Activated naive CD8-positive, alpha-beta T cell (primary cell): ENCODE measurements at regions not wholly inside any gene's neighbourhood (a gene's known extent, or its start where the extent isn't known, plus 50 kb on each side); places are given as distances from the start of the nearest gene placed in this dataset.

Experiments
- H3K27ac Mint-ChIP-seq: one replicate; pipeline ENCODE4 v1.8.0; 2021; ENCODE audit warnings: mixed read lengths
- H3K27me3 Mint-ChIP-seq: one replicate; pipeline ENCODE4 v1.8.0; 2021; ENCODE audit warnings: mixed read lengths
- H3K36me3 Mint-ChIP-seq: one replicate; pipeline ENCODE4 v1.8.0; 2021; ENCODE audit warnings: mixed read lengths
- H3K4me1 Mint-ChIP-seq: one replicate; pipeline ENCODE4 v1.8.0; 2021; ENCODE audit warnings: low read depth, mixed read lengths
- H3K4me3 Mint-ChIP-seq: one replicate; pipeline ENCODE4 v1.8.0; 2021; ENCODE audit warnings: mild to moderate bottlenecking, mixed read lengths
- H3K9me3 Mint-ChIP-seq: one replicate; pipeline ENCODE4 v1.8.0; 2021; ENCODE audit warnings: low read depth, mixed read lengths

DNA sequence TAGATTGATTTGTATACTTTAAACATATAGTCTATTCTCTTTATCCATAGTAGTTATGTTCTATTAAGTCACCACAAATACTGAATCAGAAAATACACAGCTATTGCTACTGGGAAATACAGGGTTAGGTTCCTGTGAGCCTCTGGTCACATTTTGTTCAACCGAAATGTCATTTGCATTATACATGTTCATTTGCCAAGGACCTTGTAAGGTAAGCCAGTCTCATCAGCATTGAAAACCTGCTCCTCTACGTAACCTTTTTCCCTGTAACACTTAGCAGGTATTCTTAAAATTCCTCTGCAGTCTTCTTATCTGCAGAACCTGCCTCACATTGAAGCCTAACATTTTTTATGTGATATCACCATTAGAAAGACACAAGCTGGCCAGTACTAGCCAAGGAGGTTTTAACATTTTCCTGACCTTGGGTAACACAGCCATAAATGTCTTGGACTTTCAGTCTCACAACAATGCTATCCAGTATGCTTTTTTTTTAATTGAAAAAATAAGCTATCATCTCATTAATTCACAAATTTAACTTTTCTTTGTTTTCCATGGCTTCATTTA lies 765.7 kb upstream of the IGFBP7 start:
- no peaks in the 10 kb centered on the region for H3K36me3 Mint-ChIP-seq
- no peak overlapping the region for H3K27ac Mint-ChIP-seq
- H3K4me1 Mint-ChIP-seq: no peaks in the 10 kb centered on the region
- peaks cover 15% of the 10 kb centered on the region for H3K9me3 Mint-ChIP-seq
- H3K27me3 Mint-ChIP-seq: no peaks in the 10 kb centered on the region
- H3K4me3 Mint-ChIP-seq: no peak overlapping the region

DNA sequence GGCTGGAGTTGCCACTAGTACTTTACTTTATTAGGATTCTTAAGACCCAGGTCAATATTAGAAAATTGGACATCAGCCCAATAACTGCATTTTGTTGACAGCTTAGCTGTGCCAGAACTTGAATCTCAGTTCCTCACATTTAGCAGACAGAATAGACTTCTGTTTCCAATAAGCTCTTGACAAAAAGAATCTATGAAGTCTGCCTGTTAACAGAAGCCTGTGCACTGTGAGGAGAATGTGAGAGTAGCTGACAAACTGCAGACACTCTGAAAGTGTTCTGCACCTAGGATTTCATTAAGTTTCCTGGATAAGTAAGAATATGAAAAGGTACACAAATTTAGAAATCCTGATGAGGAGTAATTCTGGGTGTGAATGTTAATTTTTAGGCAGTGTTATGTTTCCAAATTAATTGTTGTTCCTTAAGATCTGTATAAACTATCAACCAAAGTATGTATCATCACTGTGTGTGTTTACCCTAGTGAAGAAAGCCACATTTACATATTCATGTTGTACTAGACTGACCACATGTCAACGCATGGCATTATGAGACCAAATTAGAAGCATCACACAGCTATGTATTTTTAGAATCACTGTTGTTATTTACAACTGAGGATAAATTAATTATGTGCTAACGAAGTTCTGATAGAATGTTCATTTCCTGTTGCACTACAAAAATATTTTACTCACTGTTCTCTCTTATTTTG lies 756.4 kb upstream of the IGFBP7 start:
- Mint-ChIP-seq H3K27me3 (no peaks in the 10 kb centered on the region), H3K4me3 (no peak overlapping the region), H3K27ac (no peak overlapping the region), H3K4me1 (no peaks in the 10 kb centered on the region), H3K9me3 (no peaks in the 10 kb centered on the region), H3K36me3 (no peaks in the 10 kb centered on the region)

DNA sequence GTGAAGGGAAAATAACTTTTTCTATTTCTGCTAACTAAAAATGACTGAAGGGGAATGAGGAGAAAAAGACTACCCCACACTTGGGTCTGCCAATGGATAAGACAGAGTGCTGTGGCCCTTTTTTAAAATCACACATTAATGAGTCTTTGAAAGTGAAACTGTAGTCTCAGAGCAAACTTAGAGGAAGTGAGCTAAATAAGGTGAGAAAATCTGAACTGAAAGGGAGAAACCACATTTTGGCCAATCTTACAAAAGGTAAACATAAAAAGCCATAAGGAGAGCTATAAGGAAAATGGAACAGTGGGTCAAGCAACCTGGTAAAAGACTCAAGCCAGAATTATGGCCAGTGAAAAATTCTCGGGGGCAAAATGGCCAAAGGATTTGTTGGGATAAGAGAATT lies 755.1 kb upstream of the IGFBP7 start:
- Mint-ChIP-seq H3K4me3 (no peak overlapping the region), H3K36me3 (no peaks in the 10 kb centered on the region), H3K27me3 (no peaks in the 10 kb centered on the region)

DNA sequence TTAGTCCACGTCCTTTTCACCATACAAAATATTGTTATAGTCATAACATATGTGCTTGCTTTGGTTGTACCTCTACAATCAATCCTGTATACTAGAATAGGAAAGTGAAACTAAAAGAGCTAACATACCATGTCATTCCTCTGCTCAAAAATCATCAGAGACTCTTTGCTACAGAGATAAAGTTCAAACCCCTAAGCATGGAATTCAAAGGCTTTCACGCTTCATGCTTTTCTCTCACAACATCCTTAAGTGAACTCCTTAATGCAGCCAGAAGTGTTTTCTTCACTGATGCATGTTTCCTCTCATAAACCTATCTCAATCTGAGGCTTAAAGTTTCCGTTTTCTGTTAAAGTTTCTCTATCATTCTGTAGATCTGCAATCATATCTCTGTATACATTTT lies 744.6 kb upstream of the IGFBP7 start:
- Mint-ChIP-seq H3K27ac (no peak overlapping the region), H3K4me1 (no peaks in the 10 kb centered on the region), H3K9me3 (no peaks in the 10 kb centered on the region), H3K36me3 (no peaks in the 10 kb centered on the region), H3K4me3 (no peak overlapping the region), H3K27me3 (no peaks in the 10 kb centered on the region)

More for the DNA sequence above, 755.1 kb upstream of the IGFBP7 start:
- H3K4me1 Mint-ChIP-seq: no peaks in the 10 kb centered on the region
- H3K9me3 Mint-ChIP-seq: no peaks in the 10 kb centered on the region
- H3K27ac Mint-ChIP-seq: no peak overlapping the region

DNA sequence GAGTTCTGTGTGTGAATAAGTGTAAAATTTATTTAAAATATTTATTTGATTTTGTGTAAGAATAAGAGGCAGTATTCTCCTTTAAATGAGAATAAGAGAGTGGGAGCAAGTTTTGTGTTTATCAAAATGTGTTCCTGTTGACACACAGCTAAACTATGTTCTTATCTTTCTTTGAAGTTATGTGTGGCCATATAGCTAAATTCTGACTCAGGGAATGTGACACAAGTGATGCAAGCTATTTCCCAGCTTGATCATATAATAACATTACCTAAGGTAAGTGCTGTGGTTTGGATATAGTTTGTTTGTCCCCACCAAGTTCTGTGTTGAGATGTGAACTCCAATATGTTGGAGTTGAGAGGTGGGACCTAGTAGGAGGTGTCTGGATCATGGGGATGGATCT lies 740.0 kb upstream of the IGFBP7 start:
- Mint-ChIP-seq H3K36me3 (no peaks in the 10 kb centered on the region), H3K27ac (no peak overlapping the region), H3K4me1 (no peaks in the 10 kb centered on the region), H3K9me3 (peaks cover 6% of the 10 kb centered on the region), H3K4me3 (no peak overlapping the region), H3K27me3 (no peaks in the 10 kb centered on the region)

DNA sequence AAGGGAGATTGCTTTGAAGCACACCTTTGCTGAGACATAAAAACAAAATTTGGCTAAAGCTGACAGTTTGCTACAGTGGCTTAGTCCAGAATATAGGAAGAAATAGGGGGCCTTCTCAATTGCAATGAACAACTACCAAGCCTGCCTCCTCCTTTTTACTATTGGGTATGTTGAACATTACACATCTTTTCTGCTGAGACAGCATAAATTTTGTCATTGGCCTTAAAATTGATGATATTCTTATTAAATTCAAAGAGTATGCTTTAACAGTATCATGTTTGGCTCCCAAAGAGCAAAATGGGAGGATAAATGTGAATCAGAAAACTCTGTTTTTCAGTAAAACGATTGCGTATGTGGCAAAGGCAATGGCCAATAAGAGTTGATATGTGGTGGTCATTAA lies 721.9 kb upstream of the IGFBP7 start:
- no peak overlapping the region for H3K4me3 Mint-ChIP-seq
- no peaks in the 10 kb centered on the region for H3K27me3 Mint-ChIP-seq
- no peaks in the 10 kb centered on the region for H3K4me1 Mint-ChIP-seq
- no peak overlapping the region for H3K27ac Mint-ChIP-seq
- no peaks in the 10 kb centered on the region for H3K9me3 Mint-ChIP-seq
- no peaks in the 10 kb centered on the region for H3K36me3 Mint-ChIP-seq

DNA sequence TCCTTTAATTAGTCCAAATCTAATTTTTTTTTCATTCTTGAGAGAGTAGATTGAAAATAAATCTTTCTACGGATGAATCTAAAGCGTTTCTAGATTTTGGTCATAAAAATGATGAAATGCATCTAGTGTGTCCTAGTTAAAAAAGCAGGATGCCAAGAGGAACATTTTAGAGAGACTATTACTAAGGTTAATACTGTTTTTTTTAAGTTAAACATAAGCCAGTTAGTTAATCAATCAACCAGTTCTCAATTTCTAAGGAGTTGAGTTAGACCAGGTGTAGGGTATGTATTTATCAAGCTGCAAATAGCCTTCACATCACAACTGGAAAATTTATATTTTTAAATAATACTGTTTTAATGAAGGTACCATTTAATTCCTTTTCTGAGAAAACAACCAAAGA lies 679.5 kb upstream of the IGFBP7 start:
- Mint-ChIP-seq H3K36me3 (no peaks in the 10 kb centered on the region), H3K4me1 (no peaks in the 10 kb centered on the region), H3K27ac (no peak overlapping the region), H3K4me3 (no peak overlapping the region), H3K9me3 (no peaks in the 10 kb centered on the region), H3K27me3 (no peaks in the 10 kb centered on the region)

DNA sequence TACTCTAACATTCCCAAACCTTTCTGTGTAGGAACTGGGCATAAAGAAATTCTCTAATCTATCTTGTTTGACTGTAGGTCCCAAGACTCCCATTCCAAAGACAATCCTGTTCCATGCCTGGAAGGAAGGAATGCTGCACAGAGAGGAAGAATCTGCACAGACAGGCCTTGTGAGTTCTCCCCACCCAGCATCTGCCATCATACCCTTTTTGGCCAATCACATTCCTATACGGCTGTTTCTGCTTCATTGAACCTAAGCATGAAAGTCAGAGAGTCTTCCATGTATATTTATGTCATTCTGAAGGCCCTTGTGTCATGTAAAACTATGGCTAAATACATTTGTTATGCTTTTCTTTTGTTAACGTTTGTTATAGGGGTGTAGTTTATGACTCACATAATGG lies 667.7 kb upstream of the IGFBP7 start:
- Mint-ChIP-seq H3K27ac (no peak overlapping the region), H3K27me3 (no peaks in the 10 kb centered on the region), H3K4me1 (no peaks in the 10 kb centered on the region), H3K36me3 (no peaks in the 10 kb centered on the region), H3K9me3 (peaks cover 25% of the 10 kb centered on the region), H3K4me3 (no peak overlapping the region)

DNA sequence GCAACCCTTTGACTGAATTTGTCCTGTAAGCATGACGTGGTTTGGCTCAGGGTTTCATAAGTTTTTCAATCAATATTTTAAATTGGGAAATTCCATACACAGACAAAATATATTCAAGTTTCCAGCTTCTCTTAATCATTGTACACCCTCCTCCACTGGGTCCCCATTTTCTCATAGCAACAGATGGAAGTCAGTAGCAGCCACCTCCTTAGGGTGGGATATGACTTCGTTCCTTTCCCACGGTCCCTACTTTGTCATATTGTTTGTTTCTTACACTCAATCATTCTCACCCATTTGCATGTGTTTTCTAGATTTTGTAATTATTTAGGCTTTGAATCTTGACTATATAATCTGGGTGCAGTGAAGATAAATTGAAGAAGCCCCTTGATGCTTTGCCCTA lies 664.5 kb upstream of the IGFBP7 start:
- Mint-ChIP-seq H3K4me3 (no peak overlapping the region), H3K9me3 (peaks cover 10% of the 10 kb centered on the region), H3K36me3 (no peaks in the 10 kb centered on the region), H3K4me1 (no peaks in the 10 kb centered on the region), H3K27ac (no peak overlapping the region), H3K27me3 (no peaks in the 10 kb centered on the region)

DNA sequence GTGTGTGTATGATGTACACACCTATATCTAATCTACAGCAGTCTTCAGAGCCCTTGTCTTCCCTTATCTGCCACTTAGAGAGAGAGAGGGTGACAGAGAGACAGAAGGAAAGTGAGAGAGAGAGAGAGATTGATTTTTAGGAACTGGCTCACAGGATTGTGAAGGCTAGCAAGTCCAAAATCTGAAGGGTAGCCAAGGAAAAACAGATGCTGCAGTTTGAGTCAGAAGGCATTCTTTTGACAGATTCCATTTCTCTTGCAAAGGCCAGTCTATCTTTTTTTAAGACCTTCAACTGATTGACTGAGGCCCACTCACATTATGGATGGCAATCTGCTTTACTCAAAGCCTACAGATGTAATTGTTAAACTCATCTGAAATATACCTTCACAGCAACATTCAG lies 664.0 kb upstream of the IGFBP7 start:
- no peak overlapping the region for H3K27ac Mint-ChIP-seq
- no peaks in the 10 kb centered on the region for H3K36me3 Mint-ChIP-seq
- no peak overlapping the region for H3K4me3 Mint-ChIP-seq
- H3K9me3 Mint-ChIP-seq: peaks cover 9% of the 10 kb centered on the region
- no peaks in the 10 kb centered on the region for H3K4me1 Mint-ChIP-seq
- H3K27me3 Mint-ChIP-seq: no peaks in the 10 kb centered on the region

DNA sequence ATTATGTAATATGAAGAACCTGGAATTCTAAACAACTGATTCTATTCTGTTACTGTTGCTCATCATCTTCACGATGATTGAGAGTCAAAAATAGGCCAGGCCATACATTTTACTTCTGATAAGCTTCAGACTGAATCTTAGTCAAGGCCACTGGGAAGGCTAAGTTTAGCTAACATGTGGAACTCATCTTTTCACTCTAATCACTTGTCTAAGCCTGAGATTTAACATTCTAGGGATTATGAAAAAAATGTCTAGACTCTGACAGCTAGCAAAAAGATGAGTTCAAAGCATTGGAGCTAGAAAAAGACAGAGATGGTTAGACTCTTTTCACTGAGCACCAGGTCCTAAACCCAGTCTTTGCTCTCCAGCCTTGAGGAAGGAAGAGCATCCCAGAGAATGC lies 656.2 kb upstream of the IGFBP7 start:
- no peak overlapping the region for H3K27ac Mint-ChIP-seq
- H3K27me3 Mint-ChIP-seq: no peaks in the 10 kb centered on the region
- H3K36me3 Mint-ChIP-seq: no peaks in the 10 kb centered on the region
- no peaks in the 10 kb centered on the region for H3K4me1 Mint-ChIP-seq
- H3K9me3 Mint-ChIP-seq: peaks cover 4% of the 10 kb centered on the region
- H3K4me3 Mint-ChIP-seq: no peak overlapping the region

DNA sequence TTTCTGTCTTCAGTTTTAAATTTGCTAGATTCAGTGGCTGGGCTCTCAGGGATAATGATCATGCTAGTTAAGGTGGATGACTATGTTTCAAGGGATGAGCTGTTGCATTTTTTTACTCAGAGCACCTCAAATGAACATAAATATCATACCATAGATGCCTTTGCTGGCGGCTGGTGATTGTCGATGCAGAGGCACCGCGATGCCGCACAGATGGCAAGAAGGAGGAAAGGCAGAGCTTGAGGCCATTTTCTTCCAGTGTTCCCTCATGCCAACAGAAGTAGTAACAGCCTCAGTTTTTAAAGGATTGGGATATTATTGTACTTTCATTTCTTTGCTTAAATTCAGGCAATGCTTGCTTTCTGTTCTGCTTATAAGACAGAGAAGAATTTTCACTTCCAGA lies 654.7 kb upstream of the IGFBP7 start:
- H3K27ac Mint-ChIP-seq: no peak overlapping the region
- H3K4me1 Mint-ChIP-seq: no peaks in the 10 kb centered on the region
- no peaks in the 10 kb centered on the region for H3K27me3 Mint-ChIP-seq
- H3K36me3 Mint-ChIP-seq: no peaks in the 10 kb centered on the region
- H3K9me3 Mint-ChIP-seq: peaks cover 4% of the 10 kb centered on the region
- no peak overlapping the region for H3K4me3 Mint-ChIP-seq

DNA sequence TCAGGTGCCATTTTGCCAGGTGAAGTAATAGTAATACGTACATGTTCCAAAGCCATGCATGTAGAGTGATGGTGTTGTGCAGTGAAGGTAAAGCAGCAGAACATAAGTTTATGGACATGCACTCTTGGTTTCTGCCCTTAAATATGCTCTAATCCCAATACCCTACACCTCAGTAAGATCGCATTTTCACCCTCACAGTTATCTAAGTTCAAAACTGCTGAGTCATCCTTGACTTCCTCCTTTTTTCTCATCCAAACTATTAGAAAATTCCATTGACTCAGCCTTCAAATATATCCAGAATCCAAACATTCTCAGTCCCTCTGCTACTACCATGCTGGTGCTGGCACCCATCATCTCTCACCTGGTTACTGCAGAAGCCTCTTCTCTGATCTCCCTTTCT lies 652.9 kb upstream of the IGFBP7 start:
- Mint-ChIP-seq H3K4me3 (no peak overlapping the region), H3K27ac (no peak overlapping the region), H3K27me3 (no peaks in the 10 kb centered on the region)

DNA sequence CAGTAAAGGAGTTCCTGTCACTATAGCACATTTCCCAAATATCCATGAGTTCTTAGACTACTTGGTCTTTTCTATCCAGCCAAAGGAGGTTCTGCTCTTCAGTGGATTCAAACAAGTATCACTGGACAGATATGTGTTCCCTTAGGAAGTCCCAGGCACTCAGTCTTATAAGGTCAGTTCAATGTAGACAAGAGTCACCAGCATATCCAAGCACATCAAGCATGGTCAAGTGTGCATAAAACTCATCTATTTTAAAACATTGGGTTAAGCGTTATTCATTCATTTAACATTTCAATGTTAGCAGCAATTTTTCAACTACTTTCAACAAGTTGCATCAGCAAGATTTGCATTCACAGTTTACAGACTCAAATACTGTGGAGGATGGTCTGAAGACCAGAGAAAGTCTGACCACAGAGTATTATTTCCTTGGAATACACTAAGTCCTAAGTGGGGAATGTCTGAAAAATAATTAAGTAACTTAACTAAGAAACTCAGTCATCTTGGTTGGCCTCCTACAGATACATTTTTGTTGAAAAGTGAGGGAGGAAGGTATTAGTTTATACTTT lies 630.5 kb upstream of the IGFBP7 start:
- no peak overlapping the region for H3K4me3 Mint-ChIP-seq
- no peaks in the 10 kb centered on the region for H3K36me3 Mint-ChIP-seq
- H3K9me3 Mint-ChIP-seq: peaks cover 5% of the 10 kb centered on the region
- no peaks in the 10 kb centered on the region for H3K27me3 Mint-ChIP-seq
- H3K27ac Mint-ChIP-seq: no peak overlapping the region
- H3K4me1 Mint-ChIP-seq: no peaks in the 10 kb centered on the region

More for the DNA sequence above, 652.9 kb upstream of the IGFBP7 start:
- H3K9me3 Mint-ChIP-seq: peaks cover 8% of the 10 kb centered on the region
- no peaks in the 10 kb centered on the region for H3K4me1 Mint-ChIP-seq
- H3K36me3 Mint-ChIP-seq: no peaks in the 10 kb centered on the region

DNA sequence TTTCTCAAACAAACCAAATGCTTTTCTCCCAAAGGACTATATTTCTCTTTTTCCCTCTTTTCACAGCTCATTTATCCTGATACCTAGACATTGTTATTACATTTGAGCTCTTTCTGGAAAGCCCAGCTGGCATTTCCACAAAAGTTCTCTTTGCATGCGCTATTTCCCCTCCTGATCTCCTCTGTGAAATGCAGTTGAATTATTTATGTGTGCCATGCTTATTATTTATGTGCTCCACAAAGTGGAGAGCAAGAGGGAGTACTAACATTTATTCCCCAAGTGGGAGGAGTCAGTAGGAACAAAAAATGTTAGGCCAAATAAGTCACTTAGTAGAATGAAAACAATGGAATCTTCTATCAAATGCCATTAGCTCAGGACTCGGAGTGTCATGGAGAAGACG lies 626.6 kb upstream of the IGFBP7 start:
- Mint-ChIP-seq H3K27me3 (no peaks in the 10 kb centered on the region), H3K4me3 (no peak overlapping the region)

More for the DNA sequence above, 626.6 kb upstream of the IGFBP7 start:
- Mint-ChIP-seq H3K9me3 (peaks cover 8% of the 10 kb centered on the region), H3K4me1 (no peaks in the 10 kb centered on the region), H3K36me3 (no peaks in the 10 kb centered on the region), H3K27ac (no peak overlapping the region)
